ENCODE measurements at regions not wholly inside any gene's neighbourhood (a gene's known extent, or its start where the extent isn't known, plus 50 kb on each side); places are given as distances from the start of the nearest gene placed in this dataset.

DNA sequence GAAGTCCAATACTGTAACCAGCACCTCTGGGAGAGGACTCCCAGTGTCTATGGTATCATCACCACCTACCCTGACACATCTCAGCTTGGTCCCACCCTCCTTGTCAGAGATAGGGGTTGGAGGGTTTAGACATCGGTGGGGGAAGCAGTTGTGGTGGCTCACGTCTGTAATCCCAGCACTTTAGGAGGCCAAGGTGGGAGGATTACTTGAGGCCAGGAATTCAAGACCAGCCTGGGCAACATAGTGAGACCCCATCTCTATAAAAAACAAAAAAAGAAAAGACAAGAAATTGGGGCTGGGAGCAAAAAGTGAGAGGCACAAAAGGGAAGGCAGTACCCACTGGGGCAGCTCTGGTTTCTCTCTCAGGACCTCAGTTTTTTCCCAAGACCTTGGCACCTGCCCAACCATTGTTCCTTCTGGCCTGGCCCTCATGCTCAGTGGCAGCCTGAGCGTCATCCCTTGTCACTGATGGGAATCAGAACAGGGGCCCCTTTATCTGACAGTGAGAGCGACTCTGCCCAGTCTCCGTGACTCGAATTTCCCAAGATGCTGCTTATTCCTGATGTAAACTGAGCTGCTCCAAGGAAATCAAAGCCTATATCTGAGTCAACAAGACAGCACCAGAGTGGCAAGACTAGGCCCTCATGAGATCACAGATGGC is 80.5 kb upstream of the HSPA9 start:
- WGBS = 85% methylated on average over 6 of the region's 6 CpGs
- H3K9ac ChIP-seq (ENCODE audit: low read depth in 1 of 2, low read length in 2 of 2) = no peak overlapping the region
- H3K27ac ChIP-seq (ENCODE audit: low read depth in 1 of 2, low read length in 2 of 2) = no peak overlapping the region
- TF ChIP-seq, protein P1, sequence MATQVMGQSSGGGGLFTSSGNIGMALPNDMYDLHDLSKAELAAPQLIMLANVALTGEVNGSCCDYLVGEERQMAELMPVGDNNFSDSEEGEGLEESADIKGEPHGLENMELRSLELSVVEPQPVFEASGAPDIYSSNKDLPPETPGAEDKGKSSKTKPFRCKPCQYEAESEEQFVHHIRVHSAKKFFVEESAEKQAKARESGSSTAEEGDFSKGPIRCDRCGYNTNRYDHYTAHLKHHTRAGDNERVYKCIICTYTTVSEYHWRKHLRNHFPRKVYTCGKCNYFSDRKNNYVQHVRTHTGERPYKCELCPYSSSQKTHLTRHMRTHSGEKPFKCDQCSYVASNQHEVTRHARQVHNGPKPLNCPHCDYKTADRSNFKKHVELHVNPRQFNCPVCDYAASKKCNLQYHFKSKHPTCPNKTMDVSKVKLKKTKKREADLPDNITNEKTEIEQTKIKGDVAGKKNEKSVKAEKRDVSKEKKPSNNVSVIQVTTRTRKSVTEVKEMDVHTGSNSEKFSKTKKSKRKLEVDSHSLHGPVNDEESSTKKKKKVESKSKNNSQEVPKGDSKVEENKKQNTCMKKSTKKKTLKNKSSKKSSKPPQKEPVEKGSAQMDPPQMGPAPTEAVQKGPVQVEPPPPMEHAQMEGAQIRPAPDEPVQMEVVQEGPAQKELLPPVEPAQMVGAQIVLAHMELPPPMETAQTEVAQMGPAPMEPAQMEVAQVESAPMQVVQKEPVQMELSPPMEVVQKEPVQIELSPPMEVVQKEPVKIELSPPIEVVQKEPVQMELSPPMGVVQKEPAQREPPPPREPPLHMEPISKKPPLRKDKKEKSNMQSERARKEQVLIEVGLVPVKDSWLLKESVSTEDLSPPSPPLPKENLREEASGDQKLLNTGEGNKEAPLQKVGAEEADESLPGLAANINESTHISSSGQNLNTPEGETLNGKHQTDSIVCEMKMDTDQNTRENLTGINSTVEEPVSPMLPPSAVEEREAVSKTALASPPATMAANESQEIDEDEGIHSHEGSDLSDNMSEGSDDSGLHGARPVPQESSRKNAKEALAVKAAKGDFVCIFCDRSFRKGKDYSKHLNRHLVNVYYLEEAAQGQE (IDR thresholded peaks at IDR 0.05) = no peak
- TF ChIP-seq GABPA (IDR thresholded peaks at IDR 0.05 in 1 of 2, conservative IDR thresholded peaks at IDR 0.05 in 1 of 2) (no peak), FOXA1 (IDR thresholded peaks at IDR 0.05) (no peak), TAF1 (conservative IDR thresholded peaks at IDR 0.05) (no peak), FOXA2 (IDR thresholded peaks at IDR 0.05) (no peak), JUND (IDR thresholded peaks at IDR 0.05) (no peak)
- TF ChIP-seq, protein P2, sequence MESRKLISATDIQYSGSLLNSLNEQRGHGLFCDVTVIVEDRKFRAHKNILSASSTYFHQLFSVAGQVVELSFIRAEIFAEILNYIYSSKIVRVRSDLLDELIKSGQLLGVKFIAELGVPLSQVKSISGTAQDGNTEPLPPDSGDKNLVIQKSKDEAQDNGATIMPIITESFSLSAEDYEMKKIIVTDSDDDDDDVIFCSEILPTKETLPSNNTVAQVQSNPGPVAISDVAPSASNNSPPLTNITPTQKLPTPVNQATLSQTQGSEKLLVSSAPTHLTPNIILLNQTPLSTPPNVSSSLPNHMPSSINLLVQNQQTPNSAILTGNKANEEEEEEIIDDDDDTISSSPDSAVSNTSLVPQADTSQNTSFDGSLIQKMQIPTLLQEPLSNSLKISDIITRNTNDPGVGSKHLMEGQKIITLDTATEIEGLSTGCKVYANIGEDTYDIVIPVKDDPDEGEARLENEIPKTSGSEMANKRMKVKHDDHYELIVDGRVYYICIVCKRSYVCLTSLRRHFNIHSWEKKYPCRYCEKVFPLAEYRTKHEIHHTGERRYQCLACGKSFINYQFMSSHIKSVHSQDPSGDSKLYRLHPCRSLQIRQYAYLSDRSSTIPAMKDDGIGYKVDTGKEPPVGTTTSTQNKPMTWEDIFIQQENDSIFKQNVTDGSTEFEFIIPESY (IDR thresholded peaks at IDR 0.05) = no peak
- TF ChIP-seq, protein P3, sequence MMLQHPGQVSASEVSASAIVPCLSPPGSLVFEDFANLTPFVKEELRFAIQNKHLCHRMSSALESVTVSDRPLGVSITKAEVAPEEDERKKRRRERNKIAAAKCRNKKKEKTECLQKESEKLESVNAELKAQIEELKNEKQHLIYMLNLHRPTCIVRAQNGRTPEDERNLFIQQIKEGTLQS (IDR thresholded peaks at IDR 0.05) = no peak
- DNase-seq (ENCODE audit: low spot score) = no peak
- H3K27me3 ChIP-seq (ENCODE audit: control insufficient read depth in 4 of 4, insufficient read depth in 4 of 4, low read length in 3 of 4) = no peaks in the 10 kb centered on the region
- peaks cover 0 to 3% (median 0%) of the 10 kb centered on the region in 4 donors for H3K4me1 ChIP-seq (ENCODE audit: control insufficient read depth in 4 of 4, insufficient read depth in 4 of 4, low read length in 3 of 4)
- H3K9me3 ChIP-seq (ENCODE audit: control insufficient read depth in 4 of 4, low read length in 3 of 4) = no peaks in the 10 kb centered on the region
- no peaks in the 10 kb centered on the region for H3K36me3 ChIP-seq (ENCODE audit: control insufficient read depth in 4 of 4, insufficient read depth in 3 of 4, low read depth in 1 of 4, low read length in 3 of 4)
- no peak overlapping the region for H3K4me3 ChIP-seq (ENCODE audit: low read depth in 1 of 3, low read length in 3 of 3)

DNA sequence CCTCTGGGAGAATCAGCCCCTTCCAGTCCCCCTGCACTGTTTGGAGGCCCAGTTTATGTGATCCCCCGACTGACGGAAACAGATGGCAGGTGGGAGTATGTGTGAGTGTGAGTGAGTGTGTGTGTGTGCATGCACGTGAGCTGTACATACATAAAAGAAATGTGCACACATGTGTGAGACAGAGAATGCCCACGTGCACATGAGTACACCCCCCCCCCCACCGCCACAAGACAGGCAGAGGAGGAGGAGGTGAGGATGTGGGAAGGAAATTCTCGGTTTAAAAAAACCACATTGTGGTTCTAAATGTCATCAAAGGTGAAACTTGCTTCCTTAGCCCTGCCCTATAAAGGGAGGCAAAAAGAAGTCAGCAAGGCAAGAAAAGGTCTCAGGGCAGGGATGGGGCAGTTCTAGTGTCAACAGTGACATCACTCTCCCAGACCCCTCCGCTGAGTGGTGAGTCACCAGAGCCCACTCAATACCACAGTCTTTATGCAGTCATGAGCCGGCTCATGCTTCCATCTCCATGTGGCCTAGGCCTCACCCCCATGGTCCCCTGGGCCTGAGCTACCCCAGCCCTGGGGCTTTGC is 79.2 kb upstream of the HSPA9 start:
- no peaks in the 10 kb centered on the region for H3K27me3 ChIP-seq (ENCODE audit: control insufficient read depth in 4 of 4, insufficient read depth in 4 of 4, low read length in 3 of 4)
- no peaks in the 10 kb centered on the region for H3K36me3 ChIP-seq (ENCODE audit: control insufficient read depth in 4 of 4, insufficient read depth in 3 of 4, low read depth in 1 of 4, low read length in 3 of 4)
- no peak overlapping the region for H3K27ac ChIP-seq (ENCODE audit: low read depth in 1 of 2, low read length in 2 of 2)
- no peaks in the 10 kb centered on the region for H3K9me3 ChIP-seq (ENCODE audit: control insufficient read depth in 4 of 4, low read length in 3 of 4)
- no peak overlapping the region for H3K4me3 ChIP-seq (ENCODE audit: low read depth in 1 of 3, low read length in 3 of 3)
- DNase-seq (ENCODE audit: low spot score) = no peak
- H3K9ac ChIP-seq (ENCODE audit: low read depth in 1 of 2, low read length in 2 of 2) = no peak overlapping the region
- H3K4me1 ChIP-seq (ENCODE audit: control insufficient read depth in 4 of 4, insufficient read depth in 4 of 4, low read length in 3 of 4) = peaks cover 0 to 3% (median 0%) of the 10 kb centered on the region in 4 donors
- TF ChIP-seq JUND (IDR thresholded peaks at IDR 0.05) (no peak), YY1 (IDR thresholded peaks at IDR 0.05) (no peak), FOXA1 (IDR thresholded peaks at IDR 0.05) (no peak), TAF1 (conservative IDR thresholded peaks at IDR 0.05) (no peak), NR2F2 (IDR thresholded peaks at IDR 0.05) (no peak), RXRA (IDR thresholded peaks at IDR 0.05) (no peak), HNF4G (IDR thresholded peaks at IDR 0.05) (no peak), GABPA (IDR thresholded peaks at IDR 0.05 in 1 of 2, conservative IDR thresholded peaks at IDR 0.05 in 1 of 2) (no peak), MAX (IDR thresholded peaks at IDR 0.05) (no peak), FOXA2 (IDR thresholded peaks at IDR 0.05) (no peak)
- TF ChIP-seq, protein P1 (IDR thresholded peaks at IDR 0.05) = no peak
- TF ChIP-seq, protein P2 (IDR thresholded peaks at IDR 0.05) = no peak
- TF ChIP-seq, protein P3 (IDR thresholded peaks at IDR 0.05) = no peak
- TF ChIP-seq, protein P4, sequence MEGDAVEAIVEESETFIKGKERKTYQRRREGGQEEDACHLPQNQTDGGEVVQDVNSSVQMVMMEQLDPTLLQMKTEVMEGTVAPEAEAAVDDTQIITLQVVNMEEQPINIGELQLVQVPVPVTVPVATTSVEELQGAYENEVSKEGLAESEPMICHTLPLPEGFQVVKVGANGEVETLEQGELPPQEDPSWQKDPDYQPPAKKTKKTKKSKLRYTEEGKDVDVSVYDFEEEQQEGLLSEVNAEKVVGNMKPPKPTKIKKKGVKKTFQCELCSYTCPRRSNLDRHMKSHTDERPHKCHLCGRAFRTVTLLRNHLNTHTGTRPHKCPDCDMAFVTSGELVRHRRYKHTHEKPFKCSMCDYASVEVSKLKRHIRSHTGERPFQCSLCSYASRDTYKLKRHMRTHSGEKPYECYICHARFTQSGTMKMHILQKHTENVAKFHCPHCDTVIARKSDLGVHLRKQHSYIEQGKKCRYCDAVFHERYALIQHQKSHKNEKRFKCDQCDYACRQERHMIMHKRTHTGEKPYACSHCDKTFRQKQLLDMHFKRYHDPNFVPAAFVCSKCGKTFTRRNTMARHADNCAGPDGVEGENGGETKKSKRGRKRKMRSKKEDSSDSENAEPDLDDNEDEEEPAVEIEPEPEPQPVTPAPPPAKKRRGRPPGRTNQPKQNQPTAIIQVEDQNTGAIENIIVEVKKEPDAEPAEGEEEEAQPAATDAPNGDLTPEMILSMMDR (IDR thresholded peaks at IDR 0.05; ENCODE audit: low read depth, low read length, missing input control) = no peak
- whole genome bisulfite sequencing = 74% methylated on average over 8 of the region's 8 CpGs
